Cerebellar nuclear complex (tissue), 1 donor: ENCODE measurements at regions not wholly inside any gene's neighbourhood (a gene's known extent, or its start where the extent isn't known, plus 50 kb on each side); places are given as distances from the start of the nearest gene placed in this dataset.

ENCODE experiments used
- DNase-seq, 2 experiments: peaks; one replicate each; lab custom pipeline; 2025; lab: John Stamatoyannopoulos, UW

DNA sequence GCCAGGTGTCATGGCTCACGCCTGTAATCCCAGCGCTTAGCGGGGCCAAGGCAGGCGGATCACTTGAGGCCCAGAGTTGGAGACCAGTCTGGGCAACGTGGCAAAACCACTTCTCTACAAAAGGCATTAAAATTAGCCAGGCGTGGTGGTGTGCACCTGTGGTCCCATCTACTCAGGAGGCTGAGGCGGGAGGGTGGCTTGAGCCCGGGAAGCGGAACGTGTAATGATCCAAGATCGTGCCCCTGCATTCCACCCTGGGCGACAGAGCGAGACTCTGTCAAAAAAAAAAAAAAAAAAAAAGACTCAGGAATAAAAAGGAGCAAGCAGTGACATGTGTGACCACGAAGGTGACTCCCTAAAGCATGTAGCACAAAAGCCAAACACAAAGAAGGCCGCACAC lies 50.1 kb upstream of the SALL3 start:
- DNase-seq = no peak
